ENCODE measurements at regions not wholly inside any gene's neighbourhood (a gene's known extent, or its start where the extent isn't known, plus 50 kb on each side); places are given as distances from the start of the nearest gene placed in this dataset.
"Not testable (repeated sequence)": the region's sequence is repeated elsewhere in the genome, so short reads cannot be mapped to it uniquely, and the experiment has no call there.

GRCh38 chrX:123085311-123085940 lies 98.7 kb upstream of the GRIA3 start:
- DNase-seq (ENCODE audit: low spot score), result no peak

GRCh38 chrX:123086768-123087167 lies 97.3 kb upstream of the GRIA3 start:
- DNase-seq (ENCODE audit: low spot score), result no peak

GRCh38 chrX:123087326-123087725 lies 96.8 kb upstream of the GRIA3 start:
- DNase-seq (ENCODE audit: low spot score), result no peak

- DNase-seq (ENCODE audit: low spot score), result no peak
Measured at GRCh38 chrX:123088331-123088730, 95.7 kb upstream of the GRIA3 start.

GRCh38 chrX:123088930-123089329 lies 95.1 kb upstream of the GRIA3 start:
- no peak for DNase-seq (ENCODE audit: low spot score)

GRCh38 chrX:123093792-123094191 lies 90.3 kb upstream of the GRIA3 start:
- no peak for DNase-seq (ENCODE audit: low spot score)

GRCh38 chrX:123108513-123109427 lies 75.3 kb upstream of the GRIA3 start:
- no peak for DNase-seq (ENCODE audit: low spot score)

GRCh38 chrX:123121241-123121640 lies 62.8 kb upstream of the GRIA3 start:
- no peak for DNase-seq (ENCODE audit: low spot score)

- not testable (repeated sequence) for DNase-seq (ENCODE audit: low spot score)
Measured at GRCh38 chrX:123129805-123130204, 54.3 kb upstream of the GRIA3 start.

Data from Ammon's horn (tissue), 1 donor.